Endothelial cell of umbilical vein (primary cell): ENCODE measurements at regions not wholly inside any gene's neighbourhood (a gene's known extent, or its start where the extent isn't known, plus 50 kb on each side); places are given as distances from the start of the nearest gene placed in this dataset.

Experiments used
- BruUV-seq: library from RNA; stranded (reverse); fragments of 400-500 nt; replicated peaks from 2 replicates; lab custom pipeline; 2021; lab: Mats Ljungman, UMichigan
- CTCF ChIA-PET: fragments of 300-600, 350-600 bp; sonication (Branson Sonifier 250); formaldehyde crosslinking; loops from one replicate; lab custom pipeline; 2021; ENCODE audit warnings: antibody characterized with exemption, inconsistent platforms; lab: Charles Lee
- POLR2A ChIA-PET: fragments of 300-600, 350-600 bp; sonication (Branson Sonifier 250); formaldehyde crosslinking; loops from one replicate; lab custom pipeline; 2021; ENCODE audit warnings: antibody characterized with exemption, inconsistent platforms; lab: Charles Lee
- DNase-seq: peaks from one replicate; pipeline ENCODE4 v3.0.0-alpha.2; 2011; ENCODE audit warnings: low read depth, low spot score
- FAIRE-seq: peaks from 2 replicates; lab custom pipeline; 2011; peaks lifted over from hg19 to GRCh38; lab: Jason Lieb, UNC
- H2AFZ ChIP-seq: 2 replicates; pipeline ENCODE4 v1.6.0; 2012; ENCODE audit warnings: low read depth, low read length, control low read depth, inconsistent platforms
- H3K27ac ChIP-seq: 2 replicates; pipeline ENCODE4 v1.5.1; 2011; ENCODE audit warnings: low read depth, mild to moderate bottlenecking, control low read depth, low read length, moderate library complexity; ENCODE audit not compliant: insufficient read depth
- H3K27me3 ChIP-seq, 2 experiments: 2 replicates each; pipeline versions ENCODE4 v1.6.0 to v1.6.1; 2011; ENCODE audit warnings: low read length in 2 of 2, mixed read lengths in 1 of 2; ENCODE audit not compliant: control insufficient read depth in 2 of 2, insufficient read depth in 2 of 2
- H3K36me3 ChIP-seq, 2 experiments: 2 replicates in 1 of 2; 3 replicates in 1 of 2; pipeline ENCODE4 v1.5.1; 2011; ENCODE audit warnings: low read length in 2 of 2, mild to moderate bottlenecking in 1 of 2, moderate library complexity in 1 of 2; ENCODE audit not compliant: control insufficient read depth in 2 of 2, insufficient read depth in 2 of 2; ENCODE audit errors: extremely low read depth in 1 of 2
- H3K4me1 ChIP-seq: 3 replicates; pipeline ENCODE4 v1.5.1; 2011; ENCODE audit warnings: mild to moderate bottlenecking, low read length; ENCODE audit not compliant: control insufficient read depth, insufficient read depth; ENCODE audit errors: extremely low read depth
- H3K4me2 ChIP-seq: 2 replicates; pipeline ENCODE4 v1.6.1; 2011; ENCODE audit warnings: low read length, control low read depth, mixed read lengths; ENCODE audit not compliant: insufficient read depth
- H3K4me3 ChIP-seq, 3 experiments: fragments of 200-600 bp in 1 of 3; sonication (generic), shearing (Covaris generic) in 1 of 3; replicated peaks in 1 of 3; 2 replicates each; pipeline ENCODE4 v1.5.1; 2011 to 2016; ENCODE audit warnings: control low read depth in 3 of 3, low read length in 3 of 3, mild to moderate bottlenecking in 2 of 3, inconsistent platforms in 1 of 3, low read depth in 1 of 3, moderate library complexity in 1 of 3; ENCODE audit not compliant: insufficient read depth in 1 of 3
- H3K79me2 ChIP-seq: 2 replicates; pipeline ENCODE4 v1.6.0; 2012; ENCODE audit warnings: low read length, inconsistent platforms; ENCODE audit not compliant: control insufficient read depth, insufficient read depth
- H3K9ac ChIP-seq: replicated peaks from 2 replicates; pipeline ENCODE3; 2011; ENCODE audit warnings: low read length, control low read depth; ENCODE audit not compliant: insufficient read depth; ENCODE audit errors: extremely low read depth
- H3K9me1 ChIP-seq: replicated peaks from 3 replicates; pipeline ENCODE4 v1.6.0; 2011; ENCODE audit warnings: mild to moderate bottlenecking, low read length; ENCODE audit not compliant: control insufficient read depth, insufficient read depth; ENCODE audit errors: extremely low read depth
- H3K9me3 ChIP-seq: replicated peaks from 2 replicates; pipeline ENCODE4 v1.5.1; 2012; ENCODE audit warnings: low read length, inconsistent platforms; ENCODE audit not compliant: control insufficient read depth, insufficient read depth
- H4K20me1 ChIP-seq: replicated peaks from 2 replicates; pipeline ENCODE3; 2011; ENCODE audit warnings: mild to moderate bottlenecking, low read length; ENCODE audit not compliant: control insufficient read depth, insufficient read depth; ENCODE audit errors: extremely low read depth
- EZH2 ChIP-seq: IDR thresholded peaks from 2 replicates; pipeline ENCODE4 v1.6.1; 2012; ENCODE audit warnings: borderline replicate concordance, low read depth, mild to moderate bottlenecking, moderate library complexity, low read length, inconsistent platforms; ENCODE audit not compliant: severe bottlenecking
- FOS ChIP-seq: IDR thresholded peaks from 2 replicates; pipeline ENCODE4 v1.6.1; 2011; ENCODE audit warnings: mild to moderate bottlenecking, low read length, moderate library complexity, borderline replicate concordance; ENCODE audit not compliant: insufficient read depth
- MYC ChIP-seq: IDR thresholded peaks from one replicate; pipeline ENCODE4 v1.6.1; 2011; ENCODE audit warnings: mild to moderate bottlenecking, low read depth, low read length
- POLR2A ChIP-seq: IDR thresholded peaks from 2 replicates; pipeline ENCODE4 v1.6.1; 2012; ENCODE audit warnings: low read depth, mild to moderate bottlenecking, control low read depth, low read length
- POLR2AphosphoS5 ChIP-seq: IDR thresholded peaks from 2 replicates; pipeline ENCODE4 v1.6.1; 2012; ENCODE audit warnings: low read depth, mild to moderate bottlenecking, control low read depth, low read length, moderate library complexity; ENCODE audit not compliant: insufficient read depth
- dilution Hi-C: fragments of 300-500 bp; cut with MboI; formaldehyde crosslinking; loops from one replicate; pipeline ENCODE4 v1.15.0; 2019; ENCODE audit warnings: low sequenced_read_pairs; ENCODE audit not compliant: extremely low pct_ligation_motif_present
- intact Hi-C: fragments of 100-400 bp; cut with micrococcal nuclease; formaldehyde crosslinking; loops from one replicate; pipeline ENCODE4 v1.10.0; 2022
- TF ChIP-seq, protein P1 (sequence below): IDR thresholded peaks from 2 replicates; pipeline ENCODE4 v1.6.1; 2011; ENCODE audit not compliant: insufficient read depth, insufficient read length

DNA sequence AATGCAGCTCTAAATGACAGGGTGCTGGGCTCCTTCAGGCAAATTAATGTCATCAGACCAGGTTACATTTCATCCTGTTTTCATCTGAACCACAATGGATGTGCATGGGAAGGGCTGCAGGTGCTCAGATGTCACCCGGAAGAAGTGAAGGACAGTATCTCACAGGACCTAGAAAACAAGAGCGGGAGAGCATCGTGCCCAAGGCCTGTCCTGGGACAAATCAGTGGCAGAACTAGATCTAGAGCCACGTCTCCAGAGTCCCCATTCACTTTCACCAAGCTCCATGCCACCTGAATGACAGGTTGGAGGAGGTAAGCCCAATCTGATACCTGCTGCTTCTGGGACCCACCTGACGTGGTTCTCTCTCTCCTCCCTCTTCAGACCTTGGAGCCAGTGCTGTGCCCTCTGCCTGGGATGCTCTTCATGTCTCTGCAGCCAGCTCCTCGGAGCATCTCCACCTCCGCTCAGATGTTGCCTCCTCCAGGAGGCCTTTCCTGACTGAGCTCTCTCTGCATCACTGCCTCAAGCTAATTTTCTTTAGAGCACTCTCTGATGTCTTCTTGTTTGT is 77.3 kb downstream of the CPN2 start:
- Histone ChIP-seq H4K20me1 (no peaks in the 10 kb centered on the region), H3K27ac (no peak overlapping the region), H2AFZ (no peak overlapping the region), H3K4me3 (no peak overlapping the region), H3K4me2 (no peak overlapping the region), H3K4me1 (peaks cover 45% of the 10 kb centered on the region), H3K27me3 (no peaks in the 10 kb centered on the region), H3K9me3 (no peaks in the 10 kb centered on the region), H3K9ac (no peak overlapping the region), H3K36me3 (no peaks in the 10 kb centered on the region), H3K9me1 (no peaks in the 10 kb centered on the region), H3K79me2 (no peaks in the 10 kb centered on the region)
- FAIRE-seq (no peak), DNase-seq (no peak)
- CTCF ChIA-PET, result interaction anchor here (0.8 to 2.6 kb wide), 6 partner anchors 8 to 135 kb away, joined by 3 to 15 read pairs (median 4); no protein-coding TSS in a partner anchor
- dilution Hi-C loops (no loop called here), intact Hi-C loops (no loop called here)
- POLR2A ChIA-PET, result no interaction called here
- no TSS peak for BruUV-seq
- TF ChIP-seq POLR2A (no peak), FOS (no peak)

DNA sequence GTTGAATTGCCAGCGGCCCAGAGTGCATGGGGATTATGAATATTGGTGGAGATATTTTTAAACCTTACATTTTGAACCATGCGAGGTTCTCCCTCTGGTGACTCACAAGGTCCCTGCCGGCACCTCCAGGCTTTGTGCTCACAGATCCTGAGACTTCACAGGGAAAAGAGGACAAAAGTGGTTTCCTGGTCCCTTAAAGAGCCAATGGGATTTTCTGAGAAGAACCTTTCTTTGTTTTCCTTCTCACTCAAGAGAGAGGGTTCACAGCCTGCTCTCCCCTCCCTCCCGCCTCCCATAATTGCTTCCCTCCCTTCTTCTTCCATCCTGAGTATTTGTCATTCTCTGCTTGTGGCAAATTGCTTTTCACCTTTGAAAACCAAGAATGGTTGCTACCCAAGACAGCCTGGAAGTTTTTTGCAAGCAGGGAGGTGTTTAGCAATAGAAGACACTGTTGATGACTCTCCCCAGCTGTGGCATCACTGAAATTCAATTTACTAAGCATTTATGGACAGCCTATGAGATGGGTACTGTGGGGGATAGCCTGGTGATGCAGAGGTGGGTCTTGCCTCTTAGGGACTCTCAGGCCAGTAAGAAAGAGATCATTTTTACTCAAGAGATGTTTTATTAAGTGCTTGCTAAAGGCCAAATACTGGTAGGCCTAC is 76.6 kb downstream of the CPN2 start:
- no peaks in the 10 kb centered on the region for H3K79me2 ChIP-seq
- H3K9me3 ChIP-seq, result no peaks in the 10 kb centered on the region
- peak; percentile 56 for FAIRE-seq
- no TSS peak for BruUV-seq
- H3K27ac ChIP-seq, result no peak overlapping the region
- H3K9me1 ChIP-seq, result no peaks in the 10 kb centered on the region
- CTCF ChIA-PET, result interaction anchor here (0.8 to 2.6 kb wide), 6 partner anchors 9 to 133 kb away, joined by 3 to 15 read pairs (median 4); no protein-coding TSS in a partner anchor
- TF ChIP-seq, protein P1, sequence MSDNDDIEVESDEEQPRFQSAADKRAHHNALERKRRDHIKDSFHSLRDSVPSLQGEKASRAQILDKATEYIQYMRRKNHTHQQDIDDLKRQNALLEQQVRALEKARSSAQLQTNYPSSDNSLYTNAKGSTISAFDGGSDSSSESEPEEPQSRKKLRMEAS, result no peak
- TF ChIP-seq EZH2 (no peak), POLR2A (no peak), MYC (no peak), FOS (no peak), POLR2AphosphoS5 (no peak)
- peak; percentile 44 for DNase-seq
- no peaks in the 10 kb centered on the region for H4K20me1 ChIP-seq
- H3K4me3 ChIP-seq, result no peak overlapping the region
- H3K36me3 ChIP-seq, result no peaks in the 10 kb centered on the region
- POLR2A ChIA-PET, result no interaction called here
- H3K4me1 ChIP-seq, result peaks cover 39% of the 10 kb centered on the region
- dilution Hi-C loops, result no loop called here
- H2AFZ ChIP-seq, result no peak overlapping the region
- intact Hi-C loops, result no loop called here
- H3K27me3 ChIP-seq, result no peaks in the 10 kb centered on the region
- no peak overlapping the region for H3K4me2 ChIP-seq
- H3K9ac ChIP-seq, result no peak overlapping the region
